CD4-positive, alpha-beta memory T cell (primary cell): ENCODE measurements at regions not wholly inside any gene's neighbourhood (a gene's known extent, or its start where the extent isn't known, plus 50 kb on each side); places are given as distances from the start of the nearest gene placed in this dataset.
"Not testable (repeated sequence)": the region's sequence is repeated elsewhere in the genome, so short reads cannot be mapped to it uniquely, and the experiment has no call there.

Experiments
- CTCF ChIA-PET: fragments of 350-600 bp; sonication (Branson Sonifier 250); formaldehyde crosslinking; loops from one replicate; lab custom pipeline; 2021; ENCODE audit warnings: inconsistent platforms; ENCODE audit not compliant: partially characterized antibody; lab: Charles Lee
- POLR2A ChIA-PET: fragments of 350-600 bp; sonication (Branson Sonifier 250); formaldehyde crosslinking; loops from one replicate; lab custom pipeline; 2021; ENCODE audit not compliant: partially characterized antibody; lab: Charles Lee
- DNase-seq, 5 donors: peaks; one replicate each; pipeline versions ENCODE4 v3.0.0 to v3.0.0-alpha.2; 2020 to 2022; ENCODE audit warnings: mixed read lengths in 1 of 5
- H3K27ac ChIP-seq: one replicate; pipeline ENCODE4 v1.7.0; 2013; ENCODE audit warnings: low read depth, low read length
- H3K27me3 ChIP-seq: 2 replicates; pipeline ENCODE4 v1.7.0; 2013; ENCODE audit warnings: mild to moderate bottlenecking, low read length, moderate library complexity; ENCODE audit not compliant: insufficient read depth
- H3K36me3 ChIP-seq: 2 replicates; pipeline ENCODE4 v1.7.0; 2013; ENCODE audit warnings: mild to moderate bottlenecking, low read length, moderate library complexity; ENCODE audit not compliant: insufficient read depth
- H3K4me1 ChIP-seq: 2 replicates; pipeline ENCODE4 v1.7.0; 2013; ENCODE audit warnings: mild to moderate bottlenecking, low read length, moderate library complexity; ENCODE audit not compliant: insufficient read depth
- H3K4me3 ChIP-seq, 2 donors: one replicate each; pipeline ENCODE4 v1.7.0; 2013; ENCODE audit warnings: low read length in 2 of 2, mild to moderate bottlenecking in 1 of 2
- H3K9me3 ChIP-seq, 2 donors: one replicate each; pipeline ENCODE4 v1.7.0; 2013; ENCODE audit warnings: low read length in 2 of 2, control low read depth in 1 of 2; ENCODE audit not compliant: control insufficient read depth in 1 of 2
- H3K27ac Mint-ChIP-seq, 7 donors: one replicate each; pipeline ENCODE4 v1.8.0; 2020 to 2021; ENCODE audit warnings: mixed read lengths in 7 of 7, mild to moderate bottlenecking in 6 of 7, inconsistent platforms in 3 of 7, moderate library complexity in 3 of 7
- H3K27me3 Mint-ChIP-seq, 2 donors: one replicate each; pipeline ENCODE4 v1.8.0; 2020 to 2021; ENCODE audit warnings: mixed read lengths in 2 of 2
- H3K36me3 Mint-ChIP-seq, 2 donors: one replicate each; pipeline ENCODE4 v1.8.0; 2020 to 2021; ENCODE audit warnings: mixed read lengths in 2 of 2, inconsistent platforms in 1 of 2, mild to moderate bottlenecking in 1 of 2
- H3K4me1 Mint-ChIP-seq, 4 donors: one replicate each; pipeline ENCODE4 v1.8.0; 2020 to 2021; ENCODE audit warnings: mixed read lengths in 4 of 4, mild to moderate bottlenecking in 1 of 4
- H3K4me3 Mint-ChIP-seq, 8 donors: one replicate each; pipeline ENCODE4 v1.8.0; 2020 to 2021; ENCODE audit warnings: mixed read lengths in 8 of 8, mild to moderate bottlenecking in 7 of 8, moderate library complexity in 6 of 8, inconsistent platforms in 3 of 8
- H3K9me3 Mint-ChIP-seq, 8 donors: one replicate each; pipeline ENCODE4 v1.8.0; 2020 to 2021; ENCODE audit warnings: mixed read lengths in 8 of 8, mild to moderate bottlenecking in 5 of 8, inconsistent platforms in 3 of 8, moderate library complexity in 1 of 8
- intact Hi-C: fragments of 100-400 bp; cut with micrococcal nuclease; formaldehyde crosslinking; loops from one replicate; pipeline ENCODE4 v1.15.1; 2023

- H3K27ac Mint-ChIP-seq = no peak overlapping the region
These were observed 392.9 kb upstream of the FOXG1 start for GRCh38 chr14:28373721-28374120.

GRCh38 chr14:28375295-28375694, 391.3 kb upstream of the FOXG1 start:
- no peaks in the 10 kb centered on the region for H3K9me3 ChIP-seq
- Mint-ChIP-seq H3K9me3 (peaks cover 0 to 27% (median 12%) of the 10 kb centered on the region in 8 donors), H3K27ac (no peak overlapping the region), H3K27me3 (no peaks in the 10 kb centered on the region), H3K4me1 (no peaks in the 10 kb centered on the region), H3K4me3 (no peak overlapping the region), H3K36me3 (no peaks in the 10 kb centered on the region)
- H3K27ac ChIP-seq = no peak overlapping the region
- no peak overlapping the region for H3K4me3 ChIP-seq
- no peak for DNase-seq
- H3K36me3 ChIP-seq = no peaks in the 10 kb centered on the region
- H3K27me3 ChIP-seq = no peaks in the 10 kb centered on the region
- H3K4me1 ChIP-seq = no peaks in the 10 kb centered on the region
- ChIA-PET POLR2A (no interaction called here), CTCF (no interaction called here)
- intact Hi-C loops = no loop called here

More at GRCh38 chr14:28373721-28374120, 392.9 kb upstream of the FOXG1 start:
- H3K27me3 ChIP-seq = no peaks in the 10 kb centered on the region
- ChIA-PET CTCF (no interaction called here), POLR2A (no interaction called here)
- intact Hi-C loops = no loop called here
- no peak for DNase-seq
- no peaks in the 10 kb centered on the region for H3K9me3 ChIP-seq
- H3K4me1 ChIP-seq = no peaks in the 10 kb centered on the region
- no peaks in the 10 kb centered on the region for H3K4me1 Mint-ChIP-seq
- no peak overlapping the region for H3K4me3 ChIP-seq
- H3K36me3 Mint-ChIP-seq = no peaks in the 10 kb centered on the region
- no peaks in the 10 kb centered on the region for H3K27me3 Mint-ChIP-seq
- H3K27ac ChIP-seq = no peak overlapping the region
- H3K36me3 ChIP-seq = no peaks in the 10 kb centered on the region
- peaks cover 0 to 27% (median 14%) of the 10 kb centered on the region in 8 donors for H3K9me3 Mint-ChIP-seq
- H3K4me3 Mint-ChIP-seq = no peak overlapping the region

GRCh38 chr14:28381656-28382055, 384.9 kb upstream of the FOXG1 start:
- ChIA-PET CTCF (no interaction called here), POLR2A (no interaction called here)
- Mint-ChIP-seq H3K27me3 (no peaks in the 10 kb centered on the region), H3K27ac (no peak overlapping the region), H3K4me1 (no peaks in the 10 kb centered on the region), H3K36me3 (no peaks in the 10 kb centered on the region), H3K4me3 (no peak overlapping the region), H3K9me3 (peaks cover 2 to 23% (median 8%) of the 10 kb centered on the region in 8 donors)
- no peaks in the 10 kb centered on the region for H3K27me3 ChIP-seq
- no peak for DNase-seq
- H3K27ac ChIP-seq = no peak overlapping the region
- H3K36me3 ChIP-seq = no peaks in the 10 kb centered on the region
- no peaks in the 10 kb centered on the region for H3K9me3 ChIP-seq
- intact Hi-C loops = no loop called here
- H3K4me1 ChIP-seq = no peaks in the 10 kb centered on the region
- no peak overlapping the region for H3K4me3 ChIP-seq

- Histone ChIP-seq H3K27me3 (no peaks in the 10 kb centered on the region), H3K36me3 (no peaks in the 10 kb centered on the region), H3K4me1 (no peaks in the 10 kb centered on the region), H3K4me3 (no peak overlapping the region), H3K9me3 (no peaks in the 10 kb centered on the region), H3K27ac (no peak overlapping the region)
- no peak for DNase-seq
- Mint-ChIP-seq H3K36me3 (no peaks in the 10 kb centered on the region), H3K4me1 (no peaks in the 10 kb centered on the region), H3K27me3 (no peaks in the 10 kb centered on the region), H3K27ac (no peak overlapping the region), H3K4me3 (no peak overlapping the region), H3K9me3 (peaks cover 2 to 24% (median 11%) of the 10 kb centered on the region in 8 donors)
- ChIA-PET CTCF (no interaction called here), POLR2A (no interaction called here)
- intact Hi-C loops = no loop called here
These were observed 384.0 kb upstream of the FOXG1 start for GRCh38 chr14:28382444-28383190.

- Mint-ChIP-seq H3K27me3 (no peaks in the 10 kb centered on the region), H3K36me3 (no peaks in the 10 kb centered on the region), H3K9me3 (peaks cover 0 to 21% (median 5%) of the 10 kb centered on the region in 8 donors), H3K27ac (no peak overlapping the region), H3K4me1 (no peaks in the 10 kb centered on the region), H3K4me3 (no peak overlapping the region)
- CTCF ChIA-PET = interaction anchor here (1.2 kb wide), 1 partner anchor 9 kb away, joined by 4 read pairs; no protein-coding TSS in a partner anchor
- H3K27me3 ChIP-seq = no peaks in the 10 kb centered on the region
- H3K4me1 ChIP-seq = no peaks in the 10 kb centered on the region
- no peak overlapping the region for H3K4me3 ChIP-seq
- POLR2A ChIA-PET = no interaction called here
- no peak for DNase-seq
- intact Hi-C loops = no loop called here
- no peaks in the 10 kb centered on the region for H3K9me3 ChIP-seq
- H3K27ac ChIP-seq = no peak overlapping the region
- H3K36me3 ChIP-seq = no peaks in the 10 kb centered on the region
These were observed 368.1 kb upstream of the FOXG1 start for GRCh38 chr14:28398506-28398905.

- H3K36me3 ChIP-seq, H3K9me3 ChIP-seq, CTCF ChIA-PET, H3K27me3 ChIP-seq, H3K4me1 ChIP-seq, DNase-seq, POLR2A ChIA-PET, H3K27ac Mint-ChIP-seq, intact Hi-C loops, H3K27ac ChIP-seq, H3K4me1 Mint-ChIP-seq, H3K4me3 Mint-ChIP-seq, H3K4me3 ChIP-seq, H3K27me3 Mint-ChIP-seq, H3K36me3 Mint-ChIP-seq: not testable (repeated sequence)
- H3K9me3 Mint-ChIP-seq = peaks cover 0 to 18% (median 6%) of the 10 kb centered on the region in 8 donors
These were observed 364.9 kb upstream of the FOXG1 start for GRCh38 chr14:28401705-28402104.

GRCh38 chr14:28406196-28406595, 360.4 kb upstream of the FOXG1 start:
- Mint-ChIP-seq H3K36me3 (no peaks in the 10 kb centered on the region), H3K4me1 (no peaks in the 10 kb centered on the region), H3K9me3 (peaks cover 1 to 23% (median 9%) of the 10 kb centered on the region in 8 donors), H3K27ac (no peak overlapping the region), H3K27me3 (no peaks in the 10 kb centered on the region), H3K4me3 (no peak overlapping the region)
- Histone ChIP-seq H3K36me3 (no peaks in the 10 kb centered on the region), H3K27me3 (no peaks in the 10 kb centered on the region), H3K27ac (no peak overlapping the region), H3K4me1 (no peaks in the 10 kb centered on the region), H3K4me3 (no peak overlapping the region), H3K9me3 (no peaks in the 10 kb centered on the region)
- DNase-seq = no peak
- intact Hi-C loops = no loop called here
- POLR2A ChIA-PET = no interaction called here
- CTCF ChIA-PET = no interaction called here
